Kasumi-1 (cell line): ENCODE measurements at regions not wholly inside any gene's neighbourhood (a gene's known extent, or its start where the extent isn't known, plus 50 kb on each side); places are given as distances from the start of the nearest gene placed in this dataset.
A peak's percentile ranks its signal among the peaks of the same experiment; 100 is the strongest.

Source experiments
- DNase-seq, 2 experiments: peaks; one replicate each; lab custom pipeline; 2025; lab: John Stamatoyannopoulos, UW

- DNase-seq: no peak
Observed at GRCh38 chr5:126309860-126310259, 113.3 kb upstream of the GRAMD2B start.

GRCh38 chr5:126311766-126312165 lies 111.4 kb upstream of the GRAMD2B start:
- DNase-seq: no peak

GRCh38 chr5:126315341-126315740 lies 107.9 kb upstream of the GRAMD2B start:
- no peak for DNase-seq

- no peak for DNase-seq
Observed at GRCh38 chr5:126332326-126332725, 90.9 kb upstream of the GRAMD2B start.

GRCh38 chr5:126334760-126335159 lies 88.4 kb upstream of the GRAMD2B start:
- no peak for DNase-seq

GRCh38 chr5:126335886-126336285 lies 87.3 kb upstream of the GRAMD2B start:
- no peak for DNase-seq

- no peak for DNase-seq
Observed at GRCh38 chr5:126338635-126339034, 84.6 kb upstream of the GRAMD2B start.

- peak; percentile 77 to 82 for DNase-seq
Observed at GRCh38 chr5:126339215-126339805, 83.9 kb upstream of the GRAMD2B start.

- DNase-seq: no peak
Observed at GRCh38 chr5:126341906-126342630, 81.1 kb upstream of the GRAMD2B start.

GRCh38 chr5:126348855-126349635 lies 74.2 kb upstream of the GRAMD2B start:
- no peak for DNase-seq

GRCh38 chr5:126351153-126351552 lies 72.1 kb upstream of the GRAMD2B start:
- DNase-seq: no peak

GRCh38 chr5:126354012-126354857 lies 69.0 kb upstream of the GRAMD2B start:
- DNase-seq: peak; percentile 63

- DNase-seq: no peak
Observed at GRCh38 chr5:126354858-126355731, 68.1 kb upstream of the GRAMD2B start.

GRCh38 chr5:126355940-126356339 lies 67.3 kb upstream of the GRAMD2B start:
- DNase-seq: no peak

GRCh38 chr5:126357585-126358342 lies 65.4 kb upstream of the GRAMD2B start:
- DNase-seq: no peak

GRCh38 chr5:126358525-126358924 lies 64.7 kb upstream of the GRAMD2B start:
- DNase-seq: no peak

- no peak for DNase-seq
Observed at GRCh38 chr5:126359884-126360283, 63.3 kb upstream of the GRAMD2B start.

- peak in 1 of 2 experiments; percentile 10 for DNase-seq
Observed at GRCh38 chr5:126360467-126360866, 62.7 kb upstream of the GRAMD2B start.

GRCh38 chr5:126363658-126364057 lies 59.6 kb upstream of the GRAMD2B start:
- DNase-seq: no peak

- no peak for DNase-seq
Observed at GRCh38 chr5:126364206-126364902, 58.9 kb upstream of the GRAMD2B start.
